ENCODE measurements at regions not wholly inside any gene's neighbourhood (a gene's known extent, or its start where the extent isn't known, plus 50 kb on each side); places are given as distances from the start of the nearest gene placed in this dataset.

DNA sequence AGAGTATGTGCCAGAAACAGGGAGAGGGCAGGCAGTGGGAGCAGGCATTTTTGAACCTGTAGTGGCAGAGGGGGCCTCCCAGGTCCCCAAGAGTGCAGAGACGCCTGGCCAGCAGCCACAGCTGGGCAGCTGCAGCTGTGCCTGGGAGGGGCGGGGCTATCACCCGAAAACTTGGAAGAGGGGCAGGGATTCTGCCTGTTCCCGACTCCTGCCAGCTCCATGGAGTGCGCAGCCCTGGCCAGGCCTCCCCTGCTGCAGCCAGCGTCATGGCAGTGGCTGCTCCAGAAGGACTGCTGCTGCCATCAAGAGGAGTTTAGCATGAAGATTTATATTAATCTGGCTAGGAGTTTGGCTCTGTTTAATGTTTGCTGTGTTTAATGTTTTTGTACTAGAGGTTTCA, 532.1 kb upstream of the PITX2 start:
- TF ChIP-seq, protein P1, sequence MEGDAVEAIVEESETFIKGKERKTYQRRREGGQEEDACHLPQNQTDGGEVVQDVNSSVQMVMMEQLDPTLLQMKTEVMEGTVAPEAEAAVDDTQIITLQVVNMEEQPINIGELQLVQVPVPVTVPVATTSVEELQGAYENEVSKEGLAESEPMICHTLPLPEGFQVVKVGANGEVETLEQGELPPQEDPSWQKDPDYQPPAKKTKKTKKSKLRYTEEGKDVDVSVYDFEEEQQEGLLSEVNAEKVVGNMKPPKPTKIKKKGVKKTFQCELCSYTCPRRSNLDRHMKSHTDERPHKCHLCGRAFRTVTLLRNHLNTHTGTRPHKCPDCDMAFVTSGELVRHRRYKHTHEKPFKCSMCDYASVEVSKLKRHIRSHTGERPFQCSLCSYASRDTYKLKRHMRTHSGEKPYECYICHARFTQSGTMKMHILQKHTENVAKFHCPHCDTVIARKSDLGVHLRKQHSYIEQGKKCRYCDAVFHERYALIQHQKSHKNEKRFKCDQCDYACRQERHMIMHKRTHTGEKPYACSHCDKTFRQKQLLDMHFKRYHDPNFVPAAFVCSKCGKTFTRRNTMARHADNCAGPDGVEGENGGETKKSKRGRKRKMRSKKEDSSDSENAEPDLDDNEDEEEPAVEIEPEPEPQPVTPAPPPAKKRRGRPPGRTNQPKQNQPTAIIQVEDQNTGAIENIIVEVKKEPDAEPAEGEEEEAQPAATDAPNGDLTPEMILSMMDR (conservative IDR thresholded peaks at IDR 0.05 in 1 of 2, IDR thresholded peaks at IDR 0.05 in 1 of 2; ENCODE audit: extremely low read depth in 1 of 2, insufficient read depth in 1 of 2, low read depth in 1 of 2, low read length in 2 of 2), result no peak
- TF ChIP-seq EZH2 (IDR thresholded peaks at IDR 0.05; ENCODE audit: borderline replicate concordance, low read length), result no peak

Data from mammary epithelial cell (primary cell).